ENCODE measurements at regions not wholly inside any gene's neighbourhood (a gene's known extent, or its start where the extent isn't known, plus 50 kb on each side); places are given as distances from the start of the nearest gene placed in this dataset.

DNA sequence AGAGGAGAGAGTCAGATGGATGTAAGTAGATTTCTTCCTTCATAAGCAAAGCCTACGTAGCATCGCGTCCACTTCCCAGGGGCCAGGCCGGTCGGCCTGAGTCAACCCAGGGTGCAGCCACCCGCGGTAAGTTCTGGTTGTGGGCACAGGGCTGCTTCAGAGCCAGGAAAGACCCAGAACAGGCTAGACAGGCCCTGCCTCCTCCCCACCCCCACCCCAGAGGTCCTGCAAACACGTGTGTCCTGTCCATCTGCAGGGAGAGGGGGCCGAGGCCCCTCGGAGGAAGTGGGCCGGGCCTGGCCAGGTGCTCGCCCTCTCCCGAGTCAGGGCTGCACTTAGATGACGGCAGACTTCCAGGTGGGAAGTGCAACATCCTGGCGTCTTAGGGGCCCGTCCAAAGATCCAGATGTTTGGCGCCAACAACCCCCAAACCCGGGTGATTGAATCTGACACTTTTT lies 100.8 kb upstream of the ALDH1A3 start:
- no peaks in the 10 kb centered on the region for H3K36me3 ChIP-seq (ENCODE audit: control insufficient read depth in 2 of 2, insufficient read depth in 1 of 2, low read length in 2 of 2)
- POLR2A ChIA-PET, result no interaction called here
- TF ChIP-seq, protein P1, sequence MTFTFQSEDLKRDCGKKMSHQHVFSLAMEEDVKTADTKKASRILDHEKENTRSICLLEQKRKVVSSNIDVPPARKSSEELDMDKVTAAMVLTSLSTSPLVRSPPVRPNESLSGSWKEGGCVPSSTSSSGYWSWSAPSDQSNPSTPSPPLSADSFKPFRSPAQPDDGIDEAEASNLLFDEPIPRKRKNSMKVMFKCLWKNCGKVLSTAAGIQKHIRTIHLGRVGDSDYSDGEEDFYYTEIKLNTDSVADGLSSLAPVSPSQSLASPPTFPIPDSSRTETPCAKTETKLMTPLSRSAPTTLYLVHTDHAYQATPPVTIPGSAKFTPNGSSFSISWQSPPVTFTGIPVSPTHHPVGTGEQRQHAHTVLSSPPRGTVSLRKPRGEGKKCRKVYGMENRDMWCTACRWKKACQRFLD (tag by site-specific recombination; IDR thresholded peaks at IDR 0.05), result no peak
- TF ChIP-seq ZNF112 (tag by site-specific recombination; IDR thresholded peaks at IDR 0.05), result no peak
- TF ChIP-seq ZFP69B (tag by site-specific recombination; IDR thresholded peaks at IDR 0.05), result no peak

DNA sequence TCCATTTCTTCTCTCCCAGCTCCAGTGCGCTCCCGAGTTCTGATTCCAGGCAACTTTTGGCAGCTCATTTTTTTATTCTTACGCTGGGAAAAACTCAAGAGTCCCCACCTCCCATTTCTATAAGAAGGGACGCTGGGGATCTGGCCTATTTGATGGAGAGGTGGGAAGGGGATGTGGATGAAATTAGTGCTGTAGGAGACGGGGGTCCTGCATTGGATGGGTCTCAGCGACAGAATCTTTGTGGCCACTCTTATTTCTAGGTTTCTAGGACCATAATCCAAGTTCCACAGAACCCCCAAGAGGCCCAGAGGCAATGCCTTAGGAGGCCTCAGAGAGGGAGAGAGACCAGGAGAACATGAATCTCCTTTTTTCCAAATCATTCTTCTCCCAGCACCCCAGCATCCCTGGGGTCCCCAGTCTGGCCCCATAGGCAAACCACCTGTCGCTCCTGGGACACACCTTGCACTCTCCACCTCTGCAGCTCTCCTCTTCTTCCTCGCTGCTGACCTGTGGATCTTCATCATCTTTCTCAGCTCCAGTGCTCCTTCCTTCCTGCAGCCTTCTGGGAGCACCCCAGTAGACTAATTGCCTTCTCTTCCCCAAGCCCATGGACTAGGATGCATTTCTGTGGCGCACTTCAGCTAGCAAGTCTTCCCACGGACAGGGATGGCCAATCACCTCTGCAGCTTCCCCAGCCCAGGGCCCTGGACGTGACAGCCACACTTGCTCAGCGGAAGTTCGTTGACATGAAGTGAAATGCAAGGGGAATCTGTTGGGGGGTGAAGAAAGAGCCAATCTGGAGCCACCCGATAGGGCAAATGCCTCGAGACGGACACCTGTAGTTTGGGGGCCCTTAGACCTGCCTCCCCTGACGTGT lies 100.1 kb upstream of the ALDH1A3 start:
- Histone ChIP-seq H3K9me3 (ENCODE audit: control insufficient read depth, insufficient read depth, low read depth, low read length) (no peaks in the 10 kb centered on the region), H3K4me1 (ENCODE audit: control insufficient read depth, insufficient read depth, low read length) (no peaks in the 10 kb centered on the region), H3K36me3 (ENCODE audit: control insufficient read depth in 2 of 2, insufficient read depth in 1 of 2, low read length in 2 of 2) (no peaks in the 10 kb centered on the region), H3K4me3 (ENCODE audit: low read depth, low read length) (no peak overlapping the region), H3K27ac (ENCODE audit: extremely low read depth, low read depth, low read length) (no peak overlapping the region)
- ChIA-PET POLR2A (interaction anchor here (0.6 kb wide), 1 partner anchor 108 kb away, joined by 3 read pairs; no protein-coding TSS in a partner anchor), CTCF (interaction anchor here (0.8 kb wide), 1 partner anchor 429 kb away, joined by 3 read pairs; no protein-coding TSS in a partner anchor)
- TF ChIP-seq HOXC10 (CRISPR knock-in tag; IDR thresholded peaks at IDR 0.05) (no peak), SCRT2 (tag by site-specific recombination; IDR thresholded peaks at IDR 0.05) (peak; percentile 83), ZNF707 (tag by site-specific recombination; IDR thresholded peaks at IDR 0.05) (no peak), SCRT1 (tag by site-specific recombination; IDR thresholded peaks at IDR 0.05; ENCODE audit: borderline replicate concordance) (peak; percentile 87)
- TF ChIP-seq, protein P2, sequence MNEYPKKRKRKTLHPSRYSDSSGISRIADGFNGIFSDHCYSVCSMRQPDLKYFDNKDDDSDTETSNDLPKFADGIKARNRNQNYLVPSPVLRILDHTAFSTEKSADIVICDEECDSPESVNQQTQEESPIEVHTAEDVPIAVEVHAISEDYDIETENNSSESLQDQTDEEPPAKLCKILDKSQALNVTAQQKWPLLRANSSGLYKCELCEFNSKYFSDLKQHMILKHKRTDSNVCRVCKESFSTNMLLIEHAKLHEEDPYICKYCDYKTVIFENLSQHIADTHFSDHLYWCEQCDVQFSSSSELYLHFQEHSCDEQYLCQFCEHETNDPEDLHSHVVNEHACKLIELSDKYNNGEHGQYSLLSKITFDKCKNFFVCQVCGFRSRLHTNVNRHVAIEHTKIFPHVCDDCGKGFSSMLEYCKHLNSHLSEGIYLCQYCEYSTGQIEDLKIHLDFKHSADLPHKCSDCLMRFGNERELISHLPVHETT (tag by site-specific recombination; IDR thresholded peaks at IDR 0.05), result no peak

More for the DNA sequence above, 100.8 kb upstream of the ALDH1A3 start:
- no peaks in the 10 kb centered on the region for H3K4me1 ChIP-seq (ENCODE audit: control insufficient read depth, insufficient read depth, low read length)
- H3K27ac ChIP-seq (ENCODE audit: extremely low read depth, low read depth, low read length), result no peak overlapping the region
- no peaks in the 10 kb centered on the region for H3K9me3 ChIP-seq (ENCODE audit: control insufficient read depth, insufficient read depth, low read depth, low read length)
- no peak overlapping the region for H3K4me3 ChIP-seq (ENCODE audit: low read depth, low read length)
- CTCF ChIA-PET, result no interaction called here

DNA sequence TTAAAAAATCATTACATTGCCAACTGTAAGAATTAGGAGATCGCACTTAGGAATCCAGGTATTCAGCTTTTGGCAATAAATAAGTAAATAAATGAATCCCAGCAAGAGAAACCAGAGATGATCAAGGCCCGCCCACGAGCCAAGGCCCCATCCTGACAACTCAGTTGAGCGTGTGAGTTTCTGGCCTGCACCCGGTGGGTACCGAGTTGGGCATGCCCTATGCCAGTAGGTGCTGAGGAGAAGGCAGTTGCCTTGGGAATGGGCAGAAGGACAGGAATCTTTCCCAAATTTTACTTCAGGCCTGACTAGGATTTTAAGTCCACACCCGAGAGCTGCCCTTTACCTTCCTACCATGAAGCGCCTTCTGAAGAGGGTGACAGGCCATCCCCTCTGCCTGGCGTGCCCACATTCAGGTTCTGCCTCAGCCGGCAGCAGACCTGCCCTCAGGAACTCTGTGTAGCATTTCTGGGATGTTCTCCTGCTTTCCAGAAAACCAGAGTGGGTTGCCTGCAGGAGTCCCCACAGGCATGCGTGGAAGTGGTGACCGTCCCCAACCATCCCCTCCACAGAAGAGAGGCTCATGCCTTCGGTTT lies 99.3 kb upstream of the ALDH1A3 start:
- POLR2A ChIA-PET, result no interaction called here
- CTCF ChIA-PET, result interaction anchor here (0.8 kb wide), 1 partner anchor 429 kb away, joined by 3 read pairs; no protein-coding TSS in a partner anchor

More for the DNA sequence above, 99.3 kb upstream of the ALDH1A3 start:
- no peaks in the 10 kb centered on the region for H3K4me1 ChIP-seq (ENCODE audit: control insufficient read depth, insufficient read depth, low read length)
- no peak overlapping the region for H3K27ac ChIP-seq (ENCODE audit: extremely low read depth, low read depth, low read length)
- no peak overlapping the region for H3K4me3 ChIP-seq (ENCODE audit: low read depth, low read length)
- no peaks in the 10 kb centered on the region for H3K36me3 ChIP-seq (ENCODE audit: control insufficient read depth in 2 of 2, insufficient read depth in 1 of 2, low read length in 2 of 2)
- TF ChIP-seq, protein P3, sequence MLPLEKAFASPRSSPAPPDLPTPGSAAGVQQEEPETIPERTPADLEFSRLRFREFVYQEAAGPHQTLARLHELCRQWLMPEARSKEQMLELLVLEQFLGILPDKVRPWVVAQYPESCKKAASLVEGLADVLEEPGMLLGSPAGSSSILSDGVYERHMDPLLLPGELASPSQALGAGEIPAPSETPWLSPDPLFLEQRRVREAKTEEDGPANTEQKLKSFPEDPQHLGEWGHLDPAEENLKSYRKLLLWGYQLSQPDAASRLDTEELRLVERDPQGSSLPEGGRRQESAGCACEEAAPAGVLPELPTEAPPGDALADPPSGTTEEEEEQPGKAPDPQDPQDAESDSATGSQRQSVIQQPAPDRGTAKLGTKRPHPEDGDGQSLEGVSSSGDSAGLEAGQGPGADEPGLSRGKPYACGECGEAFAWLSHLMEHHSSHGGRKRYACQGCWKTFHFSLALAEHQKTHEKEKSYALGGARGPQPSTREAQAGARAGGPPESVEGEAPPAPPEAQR (tag by site-specific recombination; IDR thresholded peaks at IDR 0.05), result no peak
- no peak for TF ChIP-seq ZNF530 (tag by site-specific recombination; IDR thresholded peaks at IDR 0.05; ENCODE audit: low read depth)
- no peak for TF ChIP-seq ZNF791 (tag by site-specific recombination; IDR thresholded peaks at IDR 0.05)
- no peak for TF ChIP-seq ZNF391 (tag by site-specific recombination; IDR thresholded peaks at IDR 0.05; ENCODE audit: borderline replicate concordance, low read depth)
- TF ChIP-seq ZNF521 (tag by site-specific recombination; IDR thresholded peaks at IDR 0.05), result no peak
- TF ChIP-seq OSR2 (tag by site-specific recombination; IDR thresholded peaks at IDR 0.05), result no peak
- TF ChIP-seq KLF9 (tag by site-specific recombination; IDR thresholded peaks at IDR 0.05; ENCODE audit: low read depth), result no peak
- TF ChIP-seq ZNF133 (tag by site-specific recombination; IDR thresholded peaks at IDR 0.05), result no peak
- TF ChIP-seq ZSCAN30 (tag by site-specific recombination; IDR thresholded peaks at IDR 0.05), result no peak
- TF ChIP-seq, protein P4, sequence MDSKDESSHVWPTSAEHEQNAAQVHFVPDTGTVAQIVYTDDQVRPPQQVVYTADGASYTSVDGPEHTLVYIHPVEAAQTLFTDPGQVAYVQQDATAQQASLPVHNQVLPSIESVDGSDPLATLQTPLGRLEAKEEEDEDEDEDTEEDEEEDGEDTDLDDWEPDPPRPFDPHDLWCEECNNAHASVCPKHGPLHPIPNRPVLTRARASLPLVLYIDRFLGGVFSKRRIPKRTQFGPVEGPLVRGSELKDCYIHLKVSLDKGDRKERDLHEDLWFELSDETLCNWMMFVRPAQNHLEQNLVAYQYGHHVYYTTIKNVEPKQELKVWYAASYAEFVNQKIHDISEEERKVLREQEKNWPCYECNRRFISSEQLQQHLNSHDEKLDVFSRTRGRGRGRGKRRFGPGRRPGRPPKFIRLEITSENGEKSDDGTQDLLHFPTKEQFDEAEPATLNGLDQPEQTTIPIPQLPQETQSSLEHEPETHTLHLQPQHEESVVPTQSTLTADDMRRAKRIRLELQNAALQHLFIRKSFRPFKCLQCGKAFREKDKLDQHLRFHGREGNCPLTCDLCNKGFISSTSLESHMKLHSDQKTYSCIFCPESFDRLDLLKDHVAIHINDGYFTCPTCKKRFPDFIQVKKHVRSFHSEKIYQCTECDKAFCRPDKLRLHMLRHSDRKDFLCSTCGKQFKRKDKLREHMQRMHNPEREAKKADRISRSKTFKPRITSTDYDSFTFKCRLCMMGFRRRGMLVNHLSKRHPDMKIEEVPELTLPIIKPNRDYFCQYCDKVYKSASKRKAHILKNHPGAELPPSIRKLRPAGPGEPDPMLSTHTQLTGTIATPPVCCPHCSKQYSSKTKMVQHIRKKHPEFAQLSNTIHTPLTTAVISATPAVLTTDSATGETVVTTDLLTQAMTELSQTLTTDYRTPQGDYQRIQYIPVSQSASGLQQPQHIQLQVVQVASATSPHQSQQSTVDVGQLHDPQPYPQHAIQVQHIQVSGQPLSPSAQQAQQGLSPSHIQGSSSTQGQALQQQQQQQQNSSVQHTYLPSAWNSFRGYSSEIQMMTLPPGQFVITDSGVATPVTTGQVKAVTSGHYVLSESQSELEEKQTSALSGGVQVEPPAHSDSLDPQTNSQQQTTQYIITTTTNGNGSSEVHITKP (tag by site-specific recombination; IDR thresholded peaks at IDR 0.05), result no peak
- TF ChIP-seq, protein P5, sequence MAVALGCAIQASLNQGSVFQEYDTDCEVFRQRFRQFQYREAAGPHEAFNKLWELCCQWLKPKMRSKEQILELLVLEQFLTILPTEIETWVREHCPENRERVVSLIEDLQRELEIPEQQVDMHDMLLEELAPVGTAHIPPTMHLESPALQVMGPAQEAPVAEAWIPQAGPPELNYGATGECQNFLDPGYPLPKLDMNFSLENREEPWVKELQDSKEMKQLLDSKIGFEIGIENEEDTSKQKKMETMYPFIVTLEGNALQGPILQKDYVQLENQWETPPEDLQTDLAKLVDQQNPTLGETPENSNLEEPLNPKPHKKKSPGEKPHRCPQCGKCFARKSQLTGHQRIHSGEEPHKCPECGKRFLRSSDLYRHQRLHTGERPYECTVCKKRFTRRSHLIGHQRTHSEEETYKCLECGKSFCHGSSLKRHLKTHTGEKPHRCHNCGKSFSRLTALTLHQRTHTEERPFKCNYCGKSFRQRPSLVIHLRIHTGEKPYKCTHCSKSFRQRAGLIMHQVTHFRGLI (tag by site-specific recombination; IDR thresholded peaks at IDR 0.05), result no peak
- H3K9me3 ChIP-seq (ENCODE audit: control insufficient read depth, insufficient read depth, low read depth, low read length), result no peaks in the 10 kb centered on the region

All from HEK293 (cell line).